Naive thymus-derived CD4-positive, alpha-beta T cell (primary cell): ENCODE measurements at regions not wholly inside any gene's neighbourhood (a gene's known extent, or its start where the extent isn't known, plus 50 kb on each side); places are given as distances from the start of the nearest gene placed in this dataset.
"Not testable (repeated sequence)": the region's sequence is repeated elsewhere in the genome, so short reads cannot be mapped to it uniquely, and the experiment has no call there.

Experiments
- ATAC-seq: fragments of 150-1000 bp; cut with Tn5 transposase; 2 replicates; pipeline ENCODE4 v1.10.0; 2021; ENCODE audit warnings: mild to moderate bottlenecking, moderate library complexity
- CTCF ChIA-PET: fragments of 350-600 bp; sonication (Branson Sonifier 250); formaldehyde crosslinking; loops from one replicate; lab custom pipeline; 2021; ENCODE audit warnings: antibody characterized with exemption; lab: Charles Lee
- POLR2A ChIA-PET: fragments of 350-600 bp; sonication (Branson Sonifier 250); formaldehyde crosslinking; loops from one replicate; lab custom pipeline; 2021; ENCODE audit warnings: antibody characterized with exemption, inconsistent platforms; lab: Charles Lee
- DNase-seq, 9 donors: peaks; one replicate each; pipeline versions ENCODE4 v3.0.0 to v3.0.0-alpha.2; 2020 to 2022; ENCODE audit warnings: mixed read lengths in 1 of 9
- H3K27ac ChIP-seq: one replicate; pipeline ENCODE4 v1.7.0; 2013; ENCODE audit warnings: mild to moderate bottlenecking, low read depth, low read length, moderate library complexity
- H3K27me3 ChIP-seq, 2 donors: one replicate each; pipeline ENCODE4 v1.7.0; 2013; ENCODE audit warnings: low read length in 2 of 2, mild to moderate bottlenecking in 2 of 2, moderate library complexity in 2 of 2; ENCODE audit not compliant: control insufficient read depth in 2 of 2, insufficient read depth in 2 of 2
- H3K36me3 ChIP-seq, 3 experiments: 1 replicate in 2 of 3; 2 replicates in 1 of 3; pipeline ENCODE4 v1.7.0; 2013; ENCODE audit warnings: low read length in 3 of 3, mild to moderate bottlenecking in 3 of 3, moderate library complexity in 1 of 3; ENCODE audit not compliant: insufficient read depth in 3 of 3, control insufficient read depth in 2 of 3
- H3K4me1 ChIP-seq, 2 donors: one replicate each; pipeline ENCODE4 v1.7.0; 2013; ENCODE audit warnings: low read length in 2 of 2, mild to moderate bottlenecking in 2 of 2, moderate library complexity in 1 of 2; ENCODE audit not compliant: control insufficient read depth in 2 of 2, insufficient read depth in 2 of 2
- H3K4me3 ChIP-seq: 2 replicates; pipeline ENCODE4 v1.7.0; 2013; ENCODE audit warnings: mild to moderate bottlenecking, low read length
- H3K9me3 ChIP-seq, 3 experiments: 1 replicate in 2 of 3; 2 replicates in 1 of 3; pipeline ENCODE4 v1.7.0; 2013; ENCODE audit warnings: low read length in 3 of 3; ENCODE audit not compliant: control insufficient read depth in 2 of 3
- H3K27ac Mint-ChIP-seq, 9 donors: one replicate each; pipeline ENCODE4 v1.8.0; 2020 to 2022; ENCODE audit warnings: mixed read lengths in 9 of 9, mild to moderate bottlenecking in 8 of 9, moderate library complexity in 5 of 9, inconsistent platforms in 2 of 9
- H3K27me3 Mint-ChIP-seq, 5 donors: one replicate each; pipeline ENCODE4 v1.8.0; 2021 to 2022; ENCODE audit warnings: mixed read lengths in 5 of 5, mild to moderate bottlenecking in 1 of 5
- H3K36me3 Mint-ChIP-seq, 5 donors: one replicate each; pipeline ENCODE4 v1.8.0; 2020 to 2022; ENCODE audit warnings: mixed read lengths in 5 of 5, mild to moderate bottlenecking in 3 of 5, inconsistent platforms in 1 of 5
- H3K4me1 Mint-ChIP-seq, 7 donors: one replicate each; pipeline ENCODE4 v1.8.0; 2020 to 2022; ENCODE audit warnings: mixed read lengths in 7 of 7, mild to moderate bottlenecking in 3 of 7, inconsistent platforms in 1 of 7
- H3K4me3 Mint-ChIP-seq, 10 donors: one replicate each; pipeline ENCODE4 v1.8.0; 2020 to 2022; ENCODE audit warnings: mild to moderate bottlenecking in 10 of 10, mixed read lengths in 10 of 10, moderate library complexity in 6 of 10, inconsistent platforms in 2 of 10
- H3K9me3 Mint-ChIP-seq, 11 donors: one replicate each; pipeline ENCODE4 v1.8.0; 2020 to 2022; ENCODE audit warnings: mixed read lengths in 11 of 11, mild to moderate bottlenecking in 4 of 11, inconsistent platforms in 1 of 11, moderate library complexity in 1 of 11
- intact Hi-C, 2 donors: fragments of 100-400 bp; cut with micrococcal nuclease; formaldehyde crosslinking; loops; one replicate each; pipeline ENCODE4 v1.15.1; 2023

GRCh38 chr13:76821222-76821621 is 65.0 kb downstream of the KCTD12 start:
- not testable (repeated sequence) for H3K27ac ChIP-seq, H3K4me3 ChIP-seq, H3K4me3 Mint-ChIP-seq, H3K4me1 Mint-ChIP-seq, H3K4me1 ChIP-seq, H3K27me3 ChIP-seq, H3K9me3 Mint-ChIP-seq, H3K9me3 ChIP-seq, DNase-seq, H3K27ac Mint-ChIP-seq, ATAC-seq, H3K36me3 ChIP-seq, H3K36me3 Mint-ChIP-seq
- H3K27me3 Mint-ChIP-seq, result peaks cover under 1 to 18% (median 4%) of the 10 kb centered on the region in 5 donors
- intact Hi-C loops, result loop anchor here (5.0 kb wide), 2 partner anchors 66 to 944 kb away; partner anchors contain the start of gene KCTD12 (in 1 of the 2)
- CTCF ChIA-PET, result interaction anchor here (1.0 to 3.6 kb wide), 3 partner anchors 74 to 83 kb away, joined by 3 to 22 read pairs (median 15); no protein-coding TSS in a partner anchor
- POLR2A ChIA-PET, result interaction anchor here (2.5 kb wide), 1 partner anchor 64 kb away, joined by 14 read pairs; the partner anchor contains the start of gene KCTD12

- ChIA-PET CTCF (interaction anchor here (0.7 to 3.6 kb wide), 2 partner anchors 83 to 933 kb away, joined by 3 to 22 read pairs; no protein-coding TSS in a partner anchor), POLR2A (no interaction called here)
- no peak overlapping the region for H3K4me3 ChIP-seq
- intact Hi-C loops, result loop anchor here (5.0 kb wide), 2 partner anchors 67 to 943 kb away; partner anchors contain the start of gene KCTD12 (in 1 of the 2)
- H3K27ac Mint-ChIP-seq, result no peak overlapping the region
- DNase-seq (no peak), ATAC-seq (no peak)
- H3K27ac ChIP-seq, result no peak overlapping the region
- no peaks in the 10 kb centered on the region for H3K36me3 Mint-ChIP-seq
- no peaks in the 10 kb centered on the region for H3K9me3 ChIP-seq
- H3K36me3 ChIP-seq, result no peaks in the 10 kb centered on the region
- no peak overlapping the region for H3K4me3 Mint-ChIP-seq
- no peaks in the 10 kb centered on the region for H3K4me1 ChIP-seq
- H3K27me3 ChIP-seq, result no peaks in the 10 kb centered on the region
- H3K9me3 Mint-ChIP-seq, result no peaks in the 10 kb centered on the region
- H3K4me1 Mint-ChIP-seq, result peaks cover 0 to 6% (median 0%) of the 10 kb centered on the region in 7 donors
- peaks cover 5 to 23% (median 8%) of the 10 kb centered on the region in 5 donors for H3K27me3 Mint-ChIP-seq
Measured at GRCh38 chr13:76820759-76821158, 65.4 kb downstream of the KCTD12 start.

GRCh38 chr13:76816394-76816793 is 69.8 kb downstream of the KCTD12 start:
- peaks cover 0 to 6% (median 0%) of the 10 kb centered on the region in 7 donors for H3K4me1 Mint-ChIP-seq
- no peak overlapping the region for H3K4me3 Mint-ChIP-seq
- H3K27me3 Mint-ChIP-seq, result peaks cover 12 to 39% (median 24%) of the 10 kb centered on the region in 5 donors
- POLR2A ChIA-PET, result interaction anchor here (0.9 kb wide), 1 partner anchor 69 kb away, joined by 4 read pairs; no protein-coding TSS in a partner anchor
- intact Hi-C loops, result no loop called here
- CTCF ChIA-PET, result interaction anchor here (1.4 kb wide), 1 partner anchor 85 kb away, joined by 4 read pairs; no protein-coding TSS in a partner anchor
- peaks cover 0 to under 1% (median 0%) of the 10 kb centered on the region in 11 donors for H3K9me3 Mint-ChIP-seq
- ATAC-seq, result no peak
- H3K27ac Mint-ChIP-seq, result no peak overlapping the region
- H3K4me3 ChIP-seq, result no peak overlapping the region
- H3K9me3 ChIP-seq, result no peaks in the 10 kb centered on the region
- H3K27ac ChIP-seq, result no peak overlapping the region
- no peaks in the 10 kb centered on the region for H3K36me3 ChIP-seq
- H3K4me1 ChIP-seq, result no peaks in the 10 kb centered on the region
- H3K27me3 ChIP-seq, result no peaks in the 10 kb centered on the region
- no peaks in the 10 kb centered on the region for H3K36me3 Mint-ChIP-seq
- DNase-seq, result no peak

- Histone ChIP-seq H3K4me1 (no peaks in the 10 kb centered on the region), H3K36me3 (no peaks in the 10 kb centered on the region), H3K9me3 (no peaks in the 10 kb centered on the region), H3K27ac (no peak overlapping the region), H3K27me3 (no peaks in the 10 kb centered on the region), H3K4me3 (no peak overlapping the region)
- ATAC-seq (no peak), DNase-seq (no peak)
- Mint-ChIP-seq H3K4me3 (no peak overlapping the region), H3K27ac (no peak overlapping the region), H3K4me1 (peaks cover 0 to 6% (median 0%) of the 10 kb centered on the region in 7 donors), H3K27me3 (peaks cover 12 to 39% (median 24%) of the 10 kb centered on the region in 5 donors), H3K36me3 (no peaks in the 10 kb centered on the region), H3K9me3 (peaks cover 0 to 4% (median 0%) of the 10 kb centered on the region in 11 donors)
- intact Hi-C loops, result no loop called here
- ChIA-PET CTCF (interaction anchor here (1.4 kb wide), 1 partner anchor 86 kb away, joined by 4 read pairs; no protein-coding TSS in a partner anchor), POLR2A (no interaction called here)
Measured at GRCh38 chr13:76815344-76815743, 70.9 kb downstream of the KCTD12 start.

GRCh38 chr13:76813891-76814290 is 72.3 kb downstream of the KCTD12 start:
- no peaks in the 10 kb centered on the region for H3K36me3 ChIP-seq
- H3K4me1 Mint-ChIP-seq, result peaks cover 0 to 6% (median 0%) of the 10 kb centered on the region in 7 donors
- no peak overlapping the region for H3K4me3 Mint-ChIP-seq
- H3K36me3 Mint-ChIP-seq, result no peaks in the 10 kb centered on the region
- no peaks in the 10 kb centered on the region for H3K9me3 ChIP-seq
- H3K4me1 ChIP-seq, result no peaks in the 10 kb centered on the region
- H3K9me3 Mint-ChIP-seq, result peaks cover 0 to 8% (median 3%) of the 10 kb centered on the region in 11 donors
- POLR2A ChIA-PET, result no interaction called here
- ATAC-seq, result peak; percentile 26
- DNase-seq, result peak in 1 of 9 donors; percentile 9
- CTCF ChIA-PET, result no interaction called here
- intact Hi-C loops, result no loop called here
- H3K27me3 Mint-ChIP-seq, result peaks cover 12 to 39% (median 24%) of the 10 kb centered on the region in 5 donors
- H3K4me3 ChIP-seq, result no peak overlapping the region
- H3K27me3 ChIP-seq, result no peaks in the 10 kb centered on the region
- H3K27ac ChIP-seq, result no peak overlapping the region
- H3K27ac Mint-ChIP-seq, result no peak overlapping the region

GRCh38 chr13:76813000-76813691 is 73.1 kb downstream of the KCTD12 start:
- Mint-ChIP-seq H3K9me3 (peaks cover 0 to 8% (median 3%) of the 10 kb centered on the region in 11 donors), H3K4me1 (peaks cover 0 to 6% (median 0%) of the 10 kb centered on the region in 7 donors), H3K27ac (no peak overlapping the region), H3K27me3 (peaks cover 12 to 39% (median 23%) of the 10 kb centered on the region in 5 donors), H3K36me3 (no peaks in the 10 kb centered on the region), H3K4me3 (no peak overlapping the region)
- Histone ChIP-seq H3K27me3 (no peaks in the 10 kb centered on the region), H3K4me3 (no peak overlapping the region), H3K27ac (no peak overlapping the region), H3K9me3 (no peaks in the 10 kb centered on the region), H3K4me1 (no peaks in the 10 kb centered on the region), H3K36me3 (no peaks in the 10 kb centered on the region)
- ChIA-PET POLR2A (interaction anchor here (0.6 kb wide), 1 partner anchor 135 kb away, joined by 3 read pairs; no protein-coding TSS in a partner anchor), CTCF (no interaction called here)
- ATAC-seq (no peak), DNase-seq (no peak)
- intact Hi-C loops, result no loop called here
